Loucy (cell line): ENCODE measurements at regions not wholly inside any gene's neighbourhood (a gene's known extent, or its start where the extent isn't known, plus 50 kb on each side); places are given as distances from the start of the nearest gene placed in this dataset.

ENCODE experiments used
- H2AFZ ChIP-seq: fragments of 200-600 bp; sonication (generic); 2 replicates; pipeline ENCODE4 v1.6.0; 2016; ENCODE audit warnings: antibody characterized with exemption, mild to moderate bottlenecking, low read length, moderate library complexity
- H3F3A ChIP-seq: fragments of 200-600 bp; 2 replicates; pipeline ENCODE4 v1.6.0; 2016; ENCODE audit warnings: antibody characterized with exemption, low read depth, mild to moderate bottlenecking
- H3K27me3 ChIP-seq: fragments of 200-600 bp; sonication (generic); 2 replicates; pipeline ENCODE4 v1.6.1; 2014; ENCODE audit warnings: low read length, mild to moderate bottlenecking; ENCODE audit not compliant: insufficient read depth, poor library complexity, severe bottlenecking
- H3K36me3 ChIP-seq: fragments of 200-600 bp; sonication (generic); 2 replicates; pipeline ENCODE4 v1.6.1; 2016; ENCODE audit warnings: low read length; ENCODE audit not compliant: insufficient read depth
- H3K4me1 ChIP-seq: fragments of 200-600 bp; sonication (generic); 2 replicates; pipeline ENCODE4 v1.5.1; 2014; ENCODE audit warnings: low read length, mild to moderate bottlenecking; ENCODE audit not compliant: insufficient read depth, poor library complexity, severe bottlenecking
- H3K4me2 ChIP-seq: fragments of 200-600 bp; sonication (generic); 2 replicates; pipeline ENCODE4 v1.6.0; 2014; ENCODE audit warnings: antibody characterized with exemption, low read length, low read depth, mild to moderate bottlenecking; ENCODE audit not compliant: poor library complexity, severe bottlenecking
- H3K4me3 ChIP-seq: fragments of 200-600 bp; sonication (generic); 2 replicates; pipeline ENCODE4 v1.5.1; 2014; ENCODE audit warnings: low read length, mild to moderate bottlenecking, mixed read lengths; ENCODE audit not compliant: poor library complexity, severe bottlenecking
- H3K79me2 ChIP-seq: fragments of 200-600 bp; sonication (generic); 2 replicates; pipeline ENCODE4 v1.6.1; 2014; ENCODE audit warnings: low read length; ENCODE audit not compliant: insufficient read depth
- H3K9ac ChIP-seq: fragments of 200-600 bp; sonication (generic); 2 replicates; pipeline ENCODE4 v1.6.0; 2014; ENCODE audit warnings: mild to moderate bottlenecking, low read depth, low read length, moderate library complexity; ENCODE audit not compliant: poor library complexity, severe bottlenecking
- H3K9me2 ChIP-seq: fragments of 200-600 bp; sonication (generic); replicated peaks from 2 replicates; pipeline ENCODE4 v1.6.1; 2016; ENCODE audit warnings: low read depth, low read length, mixed read lengths
- H3K9me3 ChIP-seq: fragments of 200-600 bp; sonication (generic); 2 replicates; pipeline ENCODE4 v1.6.1; 2014; ENCODE audit warnings: mild to moderate bottlenecking, antibody characterized with exemption, low read length, low read depth; ENCODE audit not compliant: insufficient read depth
- H4K20me1 ChIP-seq: fragments of 200-600 bp; sonication (generic); 2 replicates; pipeline ENCODE4 v1.6.0; 2014; ENCODE audit warnings: antibody characterized with exemption, low read length, mild to moderate bottlenecking; ENCODE audit not compliant: insufficient read depth, poor library complexity, severe bottlenecking
- CTCF ChIP-seq: fragments of 200-600 bp; sonication (generic); conservative IDR thresholded peaks from 2 replicates; pipeline ENCODE4 v1.5.1; 2014; ENCODE audit warnings: mild to moderate bottlenecking, antibody characterized with exemption, low read length
- EZH2phosphoT487 ChIP-seq: fragments of 200-600 bp; IDR thresholded peaks from 2 replicates; pipeline ENCODE4 v1.6.1; 2018; ENCODE audit warnings: antibody characterized with exemption, mild to moderate bottlenecking, moderate library complexity, borderline replicate concordance

GRCh38 chr7:52854681-52855080 is 180.8 kb upstream of the POM121L12 start:
- no peaks in the 10 kb centered on the region for H3K27me3 ChIP-seq
- H3K9me3 ChIP-seq: no peaks in the 10 kb centered on the region
- no peak overlapping the region for H2AFZ ChIP-seq
- TF ChIP-seq EZH2phosphoT487: no peak
- TF ChIP-seq CTCF: no peak
- no peaks in the 10 kb centered on the region for H3K36me3 ChIP-seq
- no peaks in the 10 kb centered on the region for H3F3A ChIP-seq
- no peak overlapping the region for H3K9ac ChIP-seq
- H4K20me1 ChIP-seq: no peaks in the 10 kb centered on the region
- no peak overlapping the region for H3K4me2 ChIP-seq
- H3K79me2 ChIP-seq: no peaks in the 10 kb centered on the region
- H3K4me1 ChIP-seq: no peaks in the 10 kb centered on the region
- H3K4me3 ChIP-seq: no peak overlapping the region
- H3K9me2 ChIP-seq: no peaks in the 10 kb centered on the region

GRCh38 chr7:52851547-52851946 is 183.9 kb upstream of the POM121L12 start:
- no peaks in the 10 kb centered on the region for H3K27me3 ChIP-seq
- H4K20me1 ChIP-seq: no peaks in the 10 kb centered on the region
- H3K4me2 ChIP-seq: no peak overlapping the region
- H3K79me2 ChIP-seq: no peaks in the 10 kb centered on the region
- H3F3A ChIP-seq: no peaks in the 10 kb centered on the region
- no peaks in the 10 kb centered on the region for H3K4me1 ChIP-seq
- H3K9me2 ChIP-seq: no peaks in the 10 kb centered on the region
- no peak overlapping the region for H2AFZ ChIP-seq
- H3K36me3 ChIP-seq: no peaks in the 10 kb centered on the region
- H3K4me3 ChIP-seq: no peak overlapping the region
- TF ChIP-seq EZH2phosphoT487 (no peak), CTCF (no peak)
- H3K9ac ChIP-seq: no peak overlapping the region
- no peaks in the 10 kb centered on the region for H3K9me3 ChIP-seq

- H3K79me2 ChIP-seq: no peaks in the 10 kb centered on the region
- no peak overlapping the region for H2AFZ ChIP-seq
- H3K4me2 ChIP-seq: no peak overlapping the region
- no peak overlapping the region for H3K4me3 ChIP-seq
- H4K20me1 ChIP-seq: no peaks in the 10 kb centered on the region
- no peaks in the 10 kb centered on the region for H3K27me3 ChIP-seq
- no peaks in the 10 kb centered on the region for H3K9me2 ChIP-seq
- no peaks in the 10 kb centered on the region for H3F3A ChIP-seq
- 0 out of 2 replicates have a peak, but pooled peaks cover 5% of the 10 kb centered on the region for H3K9me3 ChIP-seq
- H3K4me1 ChIP-seq: no peaks in the 10 kb centered on the region
- no peaks in the 10 kb centered on the region for H3K36me3 ChIP-seq
- H3K9ac ChIP-seq: no peak overlapping the region
- TF ChIP-seq CTCF (no peak), EZH2phosphoT487 (no peak)
These were observed 192.0 kb upstream of the POM121L12 start for GRCh38 chr7:52843436-52843835.
